Ishikawa (cell line): ENCODE measurements at regions not wholly inside any gene's neighbourhood (a gene's known extent, or its start where the extent isn't known, plus 50 kb on each side); places are given as distances from the start of the nearest gene placed in this dataset.

Experiments used
- CEBPB ChIP-seq: IDR thresholded peaks from 2 replicates; pipeline ENCODE4 v1.6.1; 2012
- CREB1 ChIP-seq: IDR thresholded peaks from 2 replicates; pipeline ENCODE4 v1.6.1; 2012; ENCODE audit warnings: low read depth
- EGR1 ChIP-seq: IDR thresholded peaks from 2 replicates; pipeline ENCODE4 v1.6.1; 2012
- EP300 ChIP-seq: IDR thresholded peaks from 2 replicates; pipeline ENCODE4 v1.6.1; 2012; ENCODE audit warnings: borderline replicate concordance
- FOXM1 ChIP-seq: IDR thresholded peaks from 2 replicates; pipeline ENCODE4 v1.6.1; 2012; ENCODE audit warnings: low read depth, borderline replicate concordance
- NFIC ChIP-seq: IDR thresholded peaks from 2 replicates; pipeline ENCODE4 v1.6.1; 2012
- RAD21 ChIP-seq: IDR thresholded peaks from 2 replicates; pipeline ENCODE4 v1.6.1; 2012; ENCODE audit warnings: low read depth
- REST ChIP-seq: IDR thresholded peaks from 2 replicates; pipeline ENCODE4 v1.6.1; 2012; ENCODE audit warnings: low read depth, mild to moderate bottlenecking
- TAF1 ChIP-seq: IDR thresholded peaks from 2 replicates; pipeline ENCODE4 v1.6.1; 2012; ENCODE audit warnings: low read depth, mild to moderate bottlenecking
- TCF12 ChIP-seq: IDR thresholded peaks from 2 replicates; pipeline ENCODE4 v1.6.1; 2012; ENCODE audit warnings: low read depth
- TEAD4 ChIP-seq: IDR thresholded peaks from 2 replicates; pipeline ENCODE4 v1.6.1; 2012
- YY1 ChIP-seq: IDR thresholded peaks from 2 replicates; pipeline ENCODE4 v1.6.1; 2012; ENCODE audit warnings: low read depth
- ZBTB7A ChIP-seq: IDR thresholded peaks from 2 replicates; pipeline ENCODE4 v1.6.1; 2012; ENCODE audit warnings: low read depth
- TF ChIP-seq, protein P1 (sequence below): IDR thresholded peaks from 2 replicates; pipeline ENCODE4 v1.6.1; 2012
- TF ChIP-seq, protein P2 (sequence below): IDR thresholded peaks from 2 replicates; pipeline ENCODE4 v1.6.1; 2012

DNA sequence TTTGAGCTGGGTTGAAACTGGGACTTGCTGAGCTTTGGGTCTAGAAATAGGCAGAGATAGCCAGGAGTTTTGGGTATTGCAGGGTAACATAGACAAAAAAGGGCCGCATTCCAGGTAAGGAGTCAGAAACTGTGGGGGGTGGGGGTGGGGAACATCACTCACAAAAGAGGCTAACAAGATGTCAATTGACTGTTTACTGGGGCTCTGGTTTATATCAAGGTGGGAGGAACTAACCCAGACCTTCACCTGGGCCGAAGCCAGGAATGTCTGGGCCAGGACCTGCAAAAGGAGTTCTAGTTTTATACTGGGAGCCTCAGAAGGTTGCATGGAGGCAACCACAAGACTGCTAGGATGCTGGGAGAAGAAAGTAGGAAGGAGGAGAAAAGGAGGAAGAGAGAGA, 154.4 kb downstream of the EMP1 start:
- TF ChIP-seq CREB1 (no peak), RAD21 (no peak)

DNA sequence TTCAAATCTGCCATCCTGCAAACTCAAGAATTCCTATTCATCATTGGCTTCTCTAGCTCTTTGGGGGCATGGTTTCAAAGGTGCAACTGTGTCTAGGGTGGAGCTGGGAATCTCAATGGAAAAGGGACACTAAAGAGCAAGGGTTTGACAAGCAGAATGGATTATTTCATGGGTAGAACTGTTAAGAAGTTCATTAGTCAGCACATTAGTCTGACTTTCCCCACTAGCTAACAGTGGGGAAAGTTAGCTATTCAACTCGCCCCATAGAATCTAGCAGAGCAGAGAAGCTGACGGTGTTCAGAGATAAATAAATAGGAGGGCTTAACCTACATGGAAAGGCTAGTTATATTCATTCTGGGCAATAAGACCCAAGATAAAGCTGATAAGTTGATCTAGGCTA, 153.9 kb downstream of the EMP1 start:
- TF ChIP-seq FOXM1, result no peak
- TF ChIP-seq CEBPB, result no peak
- TF ChIP-seq CREB1, result no peak
- TF ChIP-seq NFIC, result no peak
- no peak for TF ChIP-seq YY1
- TF ChIP-seq, protein P1, sequence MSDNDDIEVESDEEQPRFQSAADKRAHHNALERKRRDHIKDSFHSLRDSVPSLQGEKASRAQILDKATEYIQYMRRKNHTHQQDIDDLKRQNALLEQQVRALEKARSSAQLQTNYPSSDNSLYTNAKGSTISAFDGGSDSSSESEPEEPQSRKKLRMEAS, result no peak
- TF ChIP-seq TEAD4, result no peak
- TF ChIP-seq TCF12, result no peak
- TF ChIP-seq, protein P2, sequence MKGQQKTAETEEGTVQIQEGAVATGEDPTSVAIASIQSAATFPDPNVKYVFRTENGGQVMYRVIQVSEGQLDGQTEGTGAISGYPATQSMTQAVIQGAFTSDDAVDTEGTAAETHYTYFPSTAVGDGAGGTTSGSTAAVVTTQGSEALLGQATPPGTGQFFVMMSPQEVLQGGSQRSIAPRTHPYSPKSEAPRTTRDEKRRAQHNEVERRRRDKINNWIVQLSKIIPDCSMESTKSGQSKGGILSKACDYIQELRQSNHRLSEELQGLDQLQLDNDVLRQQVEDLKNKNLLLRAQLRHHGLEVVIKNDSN, result no peak
- no peak for TF ChIP-seq REST
- TF ChIP-seq RAD21, result no peak
- no peak for TF ChIP-seq TAF1
- no peak for TF ChIP-seq ZBTB7A
- TF ChIP-seq EGR1, result no peak

GRCh38 chr12:13348464-13348863, 151.9 kb downstream of the EMP1 start:
- TF ChIP-seq NFIC (no peak), EP300 (no peak), REST (no peak), ZBTB7A (no peak), CEBPB (no peak), EGR1 (no peak), FOXM1 (no peak), TEAD4 (no peak), RAD21 (no peak), YY1 (no peak), TCF12 (no peak), TAF1 (no peak), CREB1 (no peak)
- TF ChIP-seq, protein P2, result no peak
- TF ChIP-seq, protein P1, result no peak

DNA sequence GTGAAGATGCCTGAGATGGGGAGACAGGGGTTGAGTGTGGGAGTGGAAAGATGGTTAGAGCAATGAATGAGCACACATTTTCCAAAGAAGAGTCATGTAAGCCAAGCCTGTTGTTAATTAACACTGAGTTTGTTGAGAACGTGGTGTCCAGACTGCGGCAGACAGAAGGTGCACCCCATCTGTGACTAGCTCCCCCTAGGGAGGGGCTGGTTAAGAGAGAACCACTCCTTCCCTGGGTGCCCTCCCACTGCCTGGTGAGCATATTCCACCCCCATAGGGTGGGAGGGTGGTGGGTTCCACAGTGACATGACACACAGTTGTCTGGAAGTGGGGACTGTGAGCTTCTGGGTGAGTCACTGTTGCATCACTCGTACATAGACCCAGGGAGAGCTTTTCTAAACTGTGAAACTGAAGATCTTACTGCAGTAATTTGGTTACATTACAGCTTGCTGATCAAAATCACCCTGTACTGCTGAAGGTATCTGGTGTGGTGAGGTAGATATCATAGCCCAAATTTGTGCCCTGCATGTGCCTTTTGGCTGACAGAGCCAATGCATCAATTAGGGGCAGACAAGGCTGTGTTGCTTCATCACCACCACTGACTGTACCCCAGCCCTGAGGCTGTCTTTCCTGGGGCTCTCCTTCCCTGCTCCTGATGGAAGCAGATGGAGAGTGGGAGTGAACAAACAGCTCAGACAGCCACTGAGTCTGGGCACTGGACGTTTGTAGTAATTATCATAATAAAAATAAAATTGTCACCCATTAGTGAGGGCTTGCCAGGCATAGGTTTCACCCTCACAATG, 150.9 kb downstream of the EMP1 start:
- TF ChIP-seq EGR1, result no peak
- no peak for TF ChIP-seq CEBPB
- no peak for TF ChIP-seq TCF12
- TF ChIP-seq ZBTB7A, result no peak
- TF ChIP-seq, protein P1, result no peak
- TF ChIP-seq CREB1, result no peak
- TF ChIP-seq, protein P2, result no peak
- TF ChIP-seq FOXM1, result no peak
- no peak for TF ChIP-seq EP300
- no peak for TF ChIP-seq TEAD4
- TF ChIP-seq NFIC, result no peak
- TF ChIP-seq RAD21, result no peak
- no peak for TF ChIP-seq YY1
- no peak for TF ChIP-seq TAF1
- no peak for TF ChIP-seq REST
